ENCODE measurements at regions not wholly inside any gene's neighbourhood (a gene's known extent, or its start where the extent isn't known, plus 50 kb on each side); places are given as distances from the start of the nearest gene placed in this dataset.
A peak's percentile ranks its signal among the peaks of the same experiment; 100 is the strongest.
"Not testable (repeated sequence)": the region's sequence is repeated elsewhere in the genome, so short reads cannot be mapped to it uniquely, and the experiment has no call there.

DNA sequence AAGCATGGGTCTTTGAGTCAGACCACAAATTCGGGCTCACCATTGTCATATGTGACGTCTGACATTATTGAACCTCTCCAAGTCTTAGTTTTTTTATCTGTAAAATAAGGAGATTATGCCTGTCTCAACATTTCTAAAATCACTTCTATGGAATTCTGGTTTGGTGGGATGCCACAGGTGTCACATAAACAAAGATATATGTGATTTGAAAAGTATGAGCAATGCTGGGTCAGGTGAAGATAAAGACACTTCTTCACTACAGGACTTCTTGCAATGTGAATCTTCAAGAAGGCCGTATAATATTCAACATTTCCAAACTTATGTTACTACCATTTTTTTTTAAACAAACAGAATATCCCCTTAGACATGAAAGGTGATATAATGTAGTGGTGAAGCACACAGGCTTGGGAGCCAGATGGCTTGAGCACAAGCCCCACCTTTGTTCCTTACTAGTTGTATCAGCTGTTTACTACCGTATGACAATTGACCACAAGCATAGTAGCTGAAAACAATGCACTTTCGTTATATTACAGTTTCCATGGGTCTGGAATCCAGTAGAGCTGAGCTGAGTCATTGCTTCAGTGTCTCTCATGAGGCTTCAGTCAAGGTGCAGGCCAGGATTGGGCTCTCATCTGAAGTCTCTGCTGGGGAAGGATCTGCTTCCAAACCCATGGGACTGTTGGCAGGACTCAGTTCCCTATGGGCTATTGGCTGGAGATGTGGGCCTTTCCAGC is 87.7 kb downstream of the UTP18 start:
- no peak for DNase-seq (ENCODE audit: low spot score)

DNA sequence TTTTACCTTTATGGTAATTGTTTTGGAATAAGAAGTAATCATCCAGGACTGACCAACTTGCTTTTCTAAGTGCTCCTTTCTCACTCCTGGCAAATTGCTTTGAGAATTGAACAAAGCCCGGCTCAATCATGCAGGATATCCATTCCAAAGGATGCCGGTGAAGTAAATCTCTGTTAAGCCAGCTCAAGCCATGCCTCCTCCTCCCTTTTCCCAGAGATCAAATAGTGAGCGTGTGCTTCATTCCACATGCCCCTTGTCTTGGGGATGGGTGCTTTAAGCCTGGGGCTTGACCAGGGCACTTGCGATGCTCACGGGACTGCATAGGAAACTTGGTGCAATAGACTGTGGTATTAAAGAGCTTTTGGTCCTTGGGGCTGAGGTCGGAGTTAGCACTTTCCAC is 90.7 kb downstream of the UTP18 start:
- peak; percentile 68 for DNase-seq (ENCODE audit: low spot score)

DNA sequence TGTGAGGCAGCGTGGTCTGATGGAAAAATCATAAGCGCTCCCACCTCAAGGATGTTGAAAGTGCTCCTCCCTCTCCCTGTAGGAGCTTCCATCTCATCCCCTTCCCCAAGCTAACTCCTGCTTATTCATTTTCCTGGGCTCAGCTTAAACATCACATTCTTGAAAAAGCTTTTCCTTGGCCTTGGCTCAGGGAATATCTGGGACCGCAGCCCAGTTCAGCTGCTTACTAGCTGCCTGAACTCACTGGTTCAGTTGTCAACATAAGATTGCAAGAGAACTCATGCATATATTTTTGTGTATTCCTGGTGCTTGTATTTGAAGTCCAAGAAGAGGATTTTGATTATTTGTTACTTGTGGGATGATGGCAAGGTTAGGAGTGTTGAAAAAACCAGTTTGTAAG is 91.5 kb downstream of the UTP18 start:
- DNase-seq (ENCODE audit: low spot score) = no peak

DNA sequence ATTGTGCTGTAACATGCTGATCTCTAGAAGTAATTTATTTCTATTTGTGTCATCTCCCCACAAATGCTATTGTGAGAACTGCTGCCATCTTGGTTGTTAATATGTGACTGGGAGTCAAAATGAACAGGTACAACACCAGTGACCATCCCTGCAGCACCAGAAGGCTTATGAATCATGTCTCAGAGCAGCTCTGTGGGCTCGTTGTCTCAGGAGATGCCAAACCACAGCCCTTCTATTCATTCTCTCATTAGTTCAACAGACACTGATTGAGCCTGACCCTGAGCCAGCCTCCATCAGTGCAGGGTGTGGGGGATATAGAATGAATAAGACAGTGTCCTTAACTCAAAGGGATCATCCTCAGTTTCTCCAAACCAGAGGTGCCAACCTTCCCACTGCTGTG is 92.5 kb downstream of the UTP18 start:
- no peak for DNase-seq (ENCODE audit: low spot score)

DNA sequence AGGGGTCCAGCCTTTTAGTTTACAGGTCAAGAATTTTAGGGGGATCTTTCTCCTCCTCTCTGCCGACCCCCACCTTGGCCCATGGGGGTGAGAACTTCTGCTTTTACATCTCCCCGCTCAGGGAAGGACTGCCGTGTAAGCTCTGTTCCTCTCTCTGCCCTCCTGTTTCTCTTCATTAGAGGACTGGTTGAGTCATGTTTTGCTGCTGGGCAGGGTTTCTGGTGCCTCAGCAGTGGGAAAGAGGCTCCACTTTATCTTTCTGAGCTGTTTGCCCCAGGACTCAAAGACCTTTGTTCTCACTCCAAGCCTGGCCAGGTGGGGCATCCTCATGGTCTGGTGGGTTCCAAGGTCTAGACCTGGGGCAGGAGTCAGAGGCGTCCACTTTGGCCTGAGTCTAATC is 93.0 kb downstream of the UTP18 start:
- DNase-seq (ENCODE audit: low spot score) = no peak

DNA sequence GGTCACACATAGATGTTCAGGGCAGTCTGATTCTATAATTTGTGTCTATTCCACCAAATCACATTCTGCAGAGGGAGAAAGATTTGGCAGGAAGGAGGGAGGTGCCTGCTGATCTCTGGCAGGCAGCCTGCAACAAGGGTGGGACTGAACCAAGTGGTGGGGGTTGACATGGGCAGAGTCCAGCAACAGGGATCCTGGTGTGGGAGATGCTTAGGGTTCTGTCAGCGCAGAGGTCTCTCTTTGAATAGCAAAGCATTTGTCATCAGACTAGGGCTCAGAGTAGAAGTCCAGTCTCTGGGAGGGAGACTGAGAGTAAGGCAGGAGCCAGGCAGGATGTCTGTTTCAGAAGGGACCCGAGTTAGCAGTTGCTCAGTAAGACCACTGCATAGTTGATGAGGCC is 94.6 kb downstream of the UTP18 start:
- no peak for DNase-seq (ENCODE audit: low spot score)

DNA sequence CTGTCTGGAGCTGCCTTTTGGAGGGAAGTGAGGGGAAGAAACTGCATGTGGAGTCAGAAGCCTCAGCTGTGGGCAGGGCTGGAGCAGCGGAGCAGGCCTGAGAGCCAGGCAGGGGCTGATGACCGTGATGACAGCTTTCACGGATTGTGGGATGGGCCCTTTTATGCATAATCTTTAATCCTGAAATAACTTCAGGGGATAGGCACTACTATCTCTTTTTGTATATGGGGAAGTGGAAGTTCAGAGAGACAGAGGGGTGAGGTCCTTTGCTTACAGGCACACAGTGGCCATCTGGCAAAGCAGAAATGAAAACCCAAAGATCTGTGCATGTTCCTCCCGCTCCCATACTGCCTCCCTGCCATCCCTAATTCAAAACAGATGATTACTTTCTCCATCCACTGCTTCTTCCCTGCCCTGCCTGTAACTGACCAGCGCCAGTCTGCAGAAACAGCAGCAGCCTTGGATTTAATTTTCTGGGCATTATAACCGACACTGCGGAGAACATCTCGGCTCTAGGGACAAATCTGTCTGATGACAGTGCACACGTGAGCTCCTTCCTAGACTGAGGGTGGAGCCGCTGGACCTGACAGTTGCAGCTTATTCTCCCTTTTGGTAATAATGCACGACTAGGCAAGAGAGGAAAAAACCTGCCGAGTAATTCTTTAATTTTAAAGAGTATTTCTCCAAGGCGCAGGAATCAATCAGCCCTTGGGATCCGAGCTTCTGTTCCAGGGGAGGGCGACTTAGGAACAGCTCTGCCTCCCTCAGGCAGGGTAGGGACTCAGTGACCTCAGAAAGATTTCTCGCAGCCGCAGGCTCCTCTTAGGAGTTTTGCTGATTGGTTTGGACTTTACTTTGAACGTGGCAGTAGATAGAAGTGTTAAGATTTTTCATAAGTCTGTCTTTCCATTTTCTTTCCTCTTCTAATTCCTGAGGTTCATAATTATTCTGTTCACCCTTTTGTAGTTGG is 95.4 kb downstream of the UTP18 start:
- DNase-seq (ENCODE audit: low spot score) = no peak

DNA sequence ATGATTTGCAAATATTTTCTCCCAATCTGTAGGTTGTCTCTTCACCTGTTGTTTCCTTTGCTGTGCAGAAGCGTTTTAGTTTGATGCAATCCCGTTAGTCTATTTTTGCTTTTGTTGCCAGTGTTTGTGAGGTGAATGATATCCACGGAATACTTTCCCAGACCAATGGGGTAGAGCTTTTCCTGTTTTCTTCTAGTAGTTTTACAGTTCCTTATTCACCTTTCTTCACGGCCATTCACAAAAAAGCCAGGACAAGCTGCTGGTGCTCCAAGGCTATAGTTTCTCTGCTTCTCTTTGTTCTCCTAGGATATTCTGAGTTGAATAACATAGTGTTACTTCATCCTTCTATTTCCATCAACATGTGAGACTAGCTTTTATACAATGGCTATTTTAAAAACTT is 98.7 kb downstream of the UTP18 start:
- no peak for DNase-seq (ENCODE audit: low spot score)

DNA sequence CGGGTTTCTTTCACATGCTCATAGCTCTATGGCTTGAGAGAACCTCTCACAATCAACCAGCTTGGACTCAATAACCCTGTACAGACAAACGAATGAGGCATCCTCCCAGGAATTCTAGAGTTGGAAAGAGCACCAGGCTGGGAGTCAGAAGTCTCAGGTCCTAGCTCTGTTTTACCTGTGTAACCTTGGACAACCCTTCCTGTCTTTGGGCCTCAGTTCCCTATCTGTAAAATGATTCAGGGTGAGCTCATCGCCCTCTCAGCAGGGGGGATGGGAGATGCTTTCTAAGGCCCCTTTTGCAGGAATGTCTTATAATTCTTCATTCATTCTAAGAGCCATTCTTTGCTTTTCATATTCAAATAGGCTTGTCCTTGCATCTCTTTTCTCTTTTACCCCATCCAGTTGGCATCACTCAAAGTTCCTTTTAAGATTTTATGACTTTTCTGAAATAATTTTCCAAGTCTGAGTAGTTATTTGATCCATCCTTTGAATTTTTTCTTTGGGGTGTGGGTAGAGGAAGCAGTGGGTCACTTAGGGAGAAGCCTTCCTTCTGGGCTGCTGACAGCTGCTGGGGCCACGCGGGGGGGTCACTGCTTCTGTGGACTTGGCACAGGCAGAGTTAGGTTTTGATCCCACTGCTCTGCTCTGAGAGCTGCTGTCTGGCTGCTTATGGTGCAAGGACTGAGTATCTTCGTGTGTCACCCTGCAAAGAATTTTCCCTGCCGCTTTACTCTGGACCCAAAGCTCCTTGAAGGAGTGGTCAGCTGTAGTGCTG is 102.7 kb downstream of the UTP18 start:
- DNase-seq (ENCODE audit: low spot score) = no peak

DNA sequence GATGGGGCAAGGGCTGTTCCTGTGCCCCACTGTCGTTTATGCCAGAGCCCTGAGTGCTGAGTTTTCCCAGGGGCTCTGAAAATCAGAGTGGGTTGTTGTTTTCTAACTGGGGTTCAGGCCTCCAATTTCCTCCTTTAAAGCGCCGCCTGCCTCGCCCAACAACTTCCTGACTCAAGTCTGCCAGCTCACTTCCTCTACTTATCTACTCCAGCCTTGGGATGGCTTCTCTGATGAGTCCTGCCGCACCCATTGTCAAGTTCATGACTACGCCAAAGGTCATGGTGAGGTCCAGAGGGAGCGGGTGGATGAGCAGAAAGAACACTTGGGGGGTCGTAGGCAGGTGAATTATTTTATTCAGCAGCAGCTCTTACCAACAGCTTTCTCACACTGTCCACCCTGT is 104.7 kb downstream of the UTP18 start:
- DNase-seq (ENCODE audit: low spot score) = no peak

DNA sequence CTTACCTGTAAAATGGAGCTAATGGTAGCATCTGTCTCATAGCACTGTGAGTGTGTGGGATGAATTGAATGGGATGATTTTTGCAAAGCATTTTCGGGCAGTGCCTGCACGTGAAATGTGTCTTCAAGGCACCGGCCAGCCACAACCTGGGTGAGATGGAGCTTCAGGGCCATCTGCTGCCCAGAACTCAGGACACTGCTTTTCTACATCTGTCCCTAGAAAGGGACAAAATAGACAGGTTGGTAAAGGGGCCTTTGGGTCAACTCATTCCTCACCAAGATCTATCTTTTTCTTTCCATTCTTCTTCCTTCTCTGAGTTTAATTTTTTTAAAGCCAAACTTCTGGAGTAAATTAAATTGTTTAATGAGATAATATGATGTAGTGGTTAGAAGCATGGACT is 106.5 kb downstream of the UTP18 start:
- no peak for DNase-seq (ENCODE audit: low spot score)

DNA sequence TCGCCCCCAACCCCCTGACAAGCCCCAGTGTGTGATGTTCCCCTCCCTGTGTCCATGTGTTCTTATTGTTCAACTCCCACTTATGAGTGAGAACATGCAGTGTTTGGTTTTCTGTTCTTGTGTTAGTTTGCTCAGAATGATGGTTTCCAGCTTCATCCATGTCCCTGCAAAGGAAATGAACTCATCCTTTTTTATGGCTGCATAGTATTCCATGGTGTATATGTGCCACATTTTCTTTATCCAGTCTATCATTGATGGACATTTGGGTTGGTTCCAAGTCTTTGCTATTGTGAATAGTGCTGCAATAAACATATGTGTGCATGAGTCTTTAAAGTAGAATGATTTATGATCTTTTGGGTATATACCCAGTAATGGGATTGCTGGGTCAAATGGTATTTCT is 107.5 kb downstream of the UTP18 start:
- not testable (repeated sequence) for DNase-seq (ENCODE audit: low spot score)

DNA sequence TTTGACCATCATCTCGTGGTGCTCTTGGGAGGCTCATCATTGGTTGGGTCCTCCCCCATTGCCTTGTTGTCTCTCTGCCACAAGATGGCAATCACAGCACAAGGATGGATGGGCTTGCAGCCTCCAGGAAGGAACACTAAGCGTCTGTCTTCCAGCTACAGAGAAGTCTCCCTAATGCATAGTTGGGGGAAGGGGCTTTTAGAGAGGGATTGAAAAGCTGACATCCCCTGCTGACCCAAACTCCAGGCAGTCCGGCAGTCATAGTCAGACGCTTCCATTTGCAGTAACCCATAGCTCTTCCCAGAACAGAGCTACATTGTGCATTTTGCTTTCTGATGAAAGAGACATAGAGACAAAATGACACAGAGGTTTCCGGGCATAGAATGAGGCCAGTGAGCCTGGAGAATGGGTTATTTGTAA is 111.4 kb downstream of the UTP18 start:
- DNase-seq (ENCODE audit: low spot score) = peak; percentile 81

DNA sequence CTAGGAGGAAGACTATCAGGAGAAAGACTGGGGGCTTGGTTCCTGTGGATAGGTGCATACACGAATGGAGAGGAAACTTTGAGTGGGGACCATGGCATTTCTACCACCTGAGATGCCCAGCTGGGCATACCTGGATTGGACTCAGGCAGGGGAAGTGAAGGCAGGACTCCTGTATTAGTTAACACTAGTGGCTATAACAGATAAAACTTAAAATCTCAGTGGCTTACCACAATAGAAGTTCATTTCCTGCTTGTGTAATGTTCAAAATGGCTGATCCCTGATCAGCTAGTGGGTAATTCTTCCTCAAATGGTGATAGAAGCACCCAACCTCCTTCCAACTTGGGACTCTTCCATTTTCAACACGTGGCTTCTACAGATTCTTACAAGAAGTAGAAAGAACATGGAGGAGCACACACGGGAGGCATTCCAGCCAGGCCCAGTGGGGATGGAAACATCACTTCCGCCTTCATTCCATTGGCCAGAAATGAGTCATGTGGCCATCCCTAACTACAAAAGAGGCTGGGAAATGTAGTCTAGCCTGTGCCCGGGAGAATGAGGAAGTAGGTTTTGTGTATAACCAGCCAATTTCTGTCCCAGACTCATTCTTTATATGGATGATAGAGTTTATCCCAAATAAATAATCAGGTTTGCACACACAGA is 112.1 kb downstream of the UTP18 start:
- no peak for DNase-seq (ENCODE audit: low spot score)

DNA sequence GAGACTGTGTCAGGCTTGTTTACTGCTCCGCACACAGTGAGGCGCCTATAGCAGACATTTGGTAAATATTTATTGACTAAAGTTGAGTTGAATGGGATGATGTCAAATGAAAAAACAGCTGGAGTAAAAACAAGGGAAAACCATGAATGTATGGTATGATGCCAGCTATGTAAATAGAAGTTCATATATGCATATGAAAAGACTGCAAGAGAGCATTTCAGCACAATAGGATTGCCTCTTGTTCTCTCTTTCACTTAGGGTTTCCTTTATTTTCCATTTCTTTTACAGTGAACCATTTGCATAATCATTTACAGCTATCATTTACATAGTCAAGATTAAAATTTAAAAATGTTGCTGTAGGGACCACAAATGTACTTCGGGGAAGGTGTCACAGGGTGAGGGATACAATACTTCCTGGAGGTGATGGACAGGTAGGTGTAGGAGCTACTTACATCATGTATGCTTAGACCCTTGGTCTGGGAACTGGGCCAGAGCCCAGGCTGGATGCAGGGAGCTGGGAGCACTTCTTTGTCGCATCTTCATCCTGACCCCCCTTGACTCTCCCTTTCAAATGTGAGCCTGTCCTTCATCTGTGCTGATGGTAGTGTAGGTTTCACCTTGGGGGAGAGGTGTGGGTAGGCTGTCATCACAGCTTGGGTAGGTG is 113.3 kb downstream of the UTP18 start:
- DNase-seq (ENCODE audit: low spot score) = no peak

DNA sequence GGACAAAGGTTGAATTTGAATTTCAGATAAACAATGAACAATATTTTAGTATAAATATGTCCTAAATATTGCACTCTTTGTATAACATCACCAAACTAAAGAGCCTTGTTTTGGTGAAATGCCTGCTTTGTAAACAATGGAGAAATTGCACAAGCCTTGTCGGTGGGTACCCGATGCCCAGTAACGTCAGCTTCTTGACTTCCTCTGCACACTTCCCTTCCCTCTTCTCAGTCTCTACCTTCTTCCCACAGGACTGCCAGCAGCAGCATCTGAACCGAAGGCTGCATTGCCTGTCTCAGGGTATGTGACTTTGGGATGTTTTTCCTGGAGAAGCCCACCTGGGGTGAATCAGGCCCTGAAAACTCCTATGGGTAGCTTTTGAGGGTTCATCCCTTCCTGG is 113.9 kb downstream of the UTP18 start:
- DNase-seq (ENCODE audit: low spot score) = no peak

DNA sequence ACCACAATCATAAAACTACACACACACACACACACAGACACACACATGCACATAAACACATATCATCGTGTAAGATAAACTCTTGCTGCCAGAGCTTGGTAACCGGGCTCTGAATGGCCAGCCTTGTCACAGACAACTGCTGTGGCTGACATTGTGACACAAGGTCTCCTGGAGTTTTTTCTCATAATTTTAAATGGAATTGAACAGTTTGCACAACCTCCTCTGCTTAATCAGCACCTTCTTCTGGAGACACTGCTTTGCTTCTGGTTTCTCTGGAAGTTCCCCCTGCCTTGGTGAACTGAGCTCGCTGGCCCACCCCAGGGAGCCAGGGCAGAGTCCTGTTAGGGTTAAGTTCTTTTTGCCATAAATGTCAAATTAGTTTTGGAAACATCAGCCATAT is 115.4 kb downstream of the UTP18 start:
- DNase-seq (ENCODE audit: low spot score) = no peak

DNA sequence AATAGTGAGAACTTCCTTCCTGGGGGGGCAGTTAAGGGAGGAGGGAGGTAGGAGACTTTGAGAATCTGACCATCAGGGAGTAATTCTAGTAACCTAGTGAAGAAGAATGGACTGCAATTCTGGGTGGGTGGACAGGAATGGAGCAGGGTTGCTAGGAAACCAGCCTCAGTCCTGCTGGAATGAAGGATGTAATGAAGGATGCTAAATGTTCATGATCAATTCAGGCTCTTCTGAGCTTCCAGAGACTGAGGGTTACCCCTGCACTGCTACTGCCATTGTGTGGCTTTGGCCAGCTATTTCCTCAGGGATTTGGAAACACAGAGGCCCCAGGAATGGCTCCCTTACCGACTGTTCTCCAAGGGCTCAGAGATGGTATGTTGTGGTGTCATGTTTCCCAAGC is 116.4 kb downstream of the UTP18 start:
- DNase-seq (ENCODE audit: low spot score) = no peak

DNA sequence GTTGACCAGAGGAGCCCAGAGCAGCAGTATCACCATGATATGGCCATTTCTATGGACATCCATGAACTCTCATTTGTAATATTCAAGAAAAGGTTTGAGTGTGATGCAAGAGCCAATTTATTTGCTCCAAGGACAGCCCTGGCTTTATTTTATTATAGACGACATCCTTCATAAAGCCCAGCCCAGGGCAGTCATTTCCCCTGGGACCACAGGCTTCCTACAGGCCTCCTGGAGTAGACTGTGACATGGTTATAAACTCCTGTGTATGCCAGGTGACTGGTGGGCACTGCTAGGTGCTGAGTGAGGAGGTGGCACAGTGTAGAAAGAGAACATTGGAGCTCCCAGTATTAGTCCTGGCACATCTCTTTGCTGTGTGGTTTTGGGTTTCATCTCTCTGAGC is 120.9 kb downstream of the UTP18 start:
- no peak for DNase-seq (ENCODE audit: low spot score)

DNA sequence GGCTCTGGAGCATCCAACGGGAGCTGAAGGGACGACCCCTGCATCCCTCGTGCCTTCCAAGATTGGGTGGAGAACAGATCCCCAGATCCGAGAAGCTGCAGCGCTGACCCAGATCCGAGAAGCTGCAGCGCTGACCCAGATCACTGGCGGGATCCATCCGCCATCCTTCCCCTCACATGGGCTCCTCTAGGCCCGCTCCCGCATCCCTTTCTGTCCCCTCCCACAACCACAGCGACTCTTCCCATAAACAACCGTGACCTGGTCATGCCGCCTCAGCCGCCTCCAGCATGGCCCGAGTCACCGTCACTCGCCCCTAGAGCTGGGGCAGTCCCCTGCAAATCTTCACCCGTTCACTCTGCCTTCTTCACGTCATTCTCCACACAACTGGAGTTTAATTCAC is 124.9 kb downstream of the UTP18 start:
- DNase-seq (ENCODE audit: low spot score) = no peak

DNA sequence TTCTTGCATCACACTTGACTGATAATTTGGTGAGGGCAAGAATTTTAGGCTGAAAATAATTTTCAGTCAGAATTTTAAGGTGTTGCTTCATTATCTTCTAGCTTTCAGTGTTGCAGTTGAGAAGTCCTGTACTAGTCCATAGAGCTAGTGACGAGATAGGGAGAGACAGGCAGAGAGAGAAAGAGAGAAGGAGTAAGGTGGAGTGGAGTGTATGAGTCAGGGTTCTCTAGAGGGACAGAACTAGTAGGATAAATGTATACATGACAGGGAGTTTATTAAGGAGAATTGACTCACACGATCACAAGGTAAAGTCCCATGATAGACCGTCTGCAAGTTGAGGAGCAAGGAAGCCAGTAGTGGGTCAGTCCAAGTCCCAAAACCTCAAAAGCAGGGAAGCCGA is 127.2 kb downstream of the UTP18 start:
- DNase-seq (ENCODE audit: low spot score) = no peak

DNA sequence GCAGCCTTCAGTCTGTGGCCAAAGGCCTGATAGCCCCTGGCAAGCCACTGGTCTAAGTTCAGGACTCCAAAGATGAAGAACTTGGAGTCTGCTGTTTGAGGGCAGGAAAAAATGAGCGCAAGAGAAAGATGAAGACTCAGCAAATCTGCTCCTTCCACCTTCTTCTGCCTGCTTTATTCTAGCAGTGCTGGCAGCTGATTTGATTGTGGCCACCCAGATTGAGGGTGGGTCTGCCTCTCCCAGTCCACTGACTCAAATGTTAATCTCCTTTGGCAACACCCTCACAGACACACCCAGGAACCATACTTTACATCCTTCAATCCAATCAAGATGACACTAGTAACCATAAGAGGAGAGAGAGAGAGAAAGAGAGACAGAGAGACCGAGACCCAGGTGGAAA is 127.6 kb downstream of the UTP18 start:
- DNase-seq (ENCODE audit: low spot score) = no peak
